Fibroblast of lung (primary cell): ENCODE measurements at regions not wholly inside any gene's neighbourhood (a gene's known extent, or its start where the extent isn't known, plus 50 kb on each side); places are given as distances from the start of the nearest gene placed in this dataset.
"Not testable (repeated sequence)": the region's sequence is repeated elsewhere in the genome, so short reads cannot be mapped to it uniquely, and the experiment has no call there.

ENCODE experiments used
- DNase-seq, 2 donors: peaks; one replicate each; pipeline versions ENCODE4 v3.0.0 to v3.0.0-alpha.2; 2010; ENCODE audit warnings: low read depth in 2 of 2
- H2AFZ ChIP-seq: 2 replicates; pipeline ENCODE4 v1.5.1; 2012; ENCODE audit warnings: low read length, control low read depth, inconsistent platforms
- H3K27ac ChIP-seq: 2 replicates; pipeline ENCODE4 v1.5.1; 2011; ENCODE audit warnings: low read length, control low read depth; ENCODE audit not compliant: insufficient read depth
- H3K27me3 ChIP-seq: 2 replicates; pipeline ENCODE4 v1.5.1; 2011; ENCODE audit warnings: mild to moderate bottlenecking, low read length; ENCODE audit not compliant: control insufficient read depth, insufficient read depth
- H3K36me3 ChIP-seq: 2 replicates; pipeline ENCODE4 v1.5.1; 2011; ENCODE audit warnings: low read length; ENCODE audit not compliant: control insufficient read depth, insufficient read depth
- H3K4me1 ChIP-seq: 2 replicates; pipeline ENCODE4 v1.5.1; 2011; ENCODE audit warnings: low read length; ENCODE audit not compliant: control insufficient read depth, insufficient read depth; ENCODE audit errors: extremely low read depth
- H3K4me2 ChIP-seq: 2 replicates; pipeline ENCODE4 v1.5.1; 2011; ENCODE audit warnings: low read length, control low read depth; ENCODE audit not compliant: insufficient read depth; ENCODE audit errors: extremely low read depth
- H3K4me3 ChIP-seq, 4 experiments: fragments of 200-600 bp in 1 of 4; sonication (generic) in 1 of 4; replicated peaks in 1 of 4; 2 replicates each; pipeline ENCODE4 v1.5.1; 2011 to 2016; ENCODE audit warnings: low read length in 4 of 4, low read depth in 3 of 4, mild to moderate bottlenecking in 3 of 4, control low read depth in 2 of 4, inconsistent platforms in 1 of 4, mixed read lengths in 1 of 4; ENCODE audit not compliant: insufficient read depth in 1 of 4; ENCODE audit errors: control extremely low read depth in 1 of 4
- H3K79me2 ChIP-seq: 2 replicates; pipeline ENCODE4 v1.5.1; 2012; ENCODE audit warnings: mild to moderate bottlenecking, low read length, inconsistent platforms; ENCODE audit not compliant: control insufficient read depth, insufficient read depth
- H3K9ac ChIP-seq: 2 replicates; pipeline ENCODE4 v1.5.1; 2011; ENCODE audit warnings: mild to moderate bottlenecking, low read length, control low read depth; ENCODE audit not compliant: insufficient read depth
- H3K9me3 ChIP-seq: 2 replicates; pipeline ENCODE4 v1.5.1; 2012; ENCODE audit warnings: low read depth, low read length; ENCODE audit not compliant: control insufficient read depth, insufficient read depth
- H4K20me1 ChIP-seq: 2 replicates; pipeline ENCODE4 v1.5.1; 2011; ENCODE audit warnings: low read length; ENCODE audit not compliant: control insufficient read depth, insufficient read depth; ENCODE audit errors: extremely low read depth
- EZH2 ChIP-seq: IDR thresholded peaks from 2 replicates; pipeline ENCODE4 v1.5.1; 2012; ENCODE audit warnings: low read length, control low read depth, mild to moderate bottlenecking; ENCODE audit errors: missing control alignments
- TF ChIP-seq, protein P1 (sequence below), 2 donors: IDR thresholded peaks in 1 of 2; conservative IDR thresholded peaks in 1 of 2; 1 replicate in 1 of 2; 2 replicates in 1 of 2; pipeline ENCODE4 v1.5.1; 2011 to 2012; ENCODE audit warnings: low read length in 2 of 2, control low read depth in 1 of 2, inconsistent platforms in 1 of 2, low read depth in 1 of 2, mild to moderate bottlenecking in 1 of 2

- TF ChIP-seq EZH2, result no peak
- TF ChIP-seq, protein P1, sequence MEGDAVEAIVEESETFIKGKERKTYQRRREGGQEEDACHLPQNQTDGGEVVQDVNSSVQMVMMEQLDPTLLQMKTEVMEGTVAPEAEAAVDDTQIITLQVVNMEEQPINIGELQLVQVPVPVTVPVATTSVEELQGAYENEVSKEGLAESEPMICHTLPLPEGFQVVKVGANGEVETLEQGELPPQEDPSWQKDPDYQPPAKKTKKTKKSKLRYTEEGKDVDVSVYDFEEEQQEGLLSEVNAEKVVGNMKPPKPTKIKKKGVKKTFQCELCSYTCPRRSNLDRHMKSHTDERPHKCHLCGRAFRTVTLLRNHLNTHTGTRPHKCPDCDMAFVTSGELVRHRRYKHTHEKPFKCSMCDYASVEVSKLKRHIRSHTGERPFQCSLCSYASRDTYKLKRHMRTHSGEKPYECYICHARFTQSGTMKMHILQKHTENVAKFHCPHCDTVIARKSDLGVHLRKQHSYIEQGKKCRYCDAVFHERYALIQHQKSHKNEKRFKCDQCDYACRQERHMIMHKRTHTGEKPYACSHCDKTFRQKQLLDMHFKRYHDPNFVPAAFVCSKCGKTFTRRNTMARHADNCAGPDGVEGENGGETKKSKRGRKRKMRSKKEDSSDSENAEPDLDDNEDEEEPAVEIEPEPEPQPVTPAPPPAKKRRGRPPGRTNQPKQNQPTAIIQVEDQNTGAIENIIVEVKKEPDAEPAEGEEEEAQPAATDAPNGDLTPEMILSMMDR (conservative IDR thresholded peaks at IDR 0.05 in 1 of 2, IDR thresholded peaks at IDR 0.05 in 1 of 2; ENCODE audit: low read depth in 1 of 2, low read length in 2 of 2), result no peak
- Histone ChIP-seq H3K27ac (no peak overlapping the region), H3K9me3 (no peaks in the 10 kb centered on the region), H3K27me3 (no peaks in the 10 kb centered on the region), H2AFZ (no peak overlapping the region), H3K4me2 (no peak overlapping the region), H3K9ac (no peak overlapping the region), H4K20me1 (no peaks in the 10 kb centered on the region), H3K79me2 (no peaks in the 10 kb centered on the region), H3K4me1 (no peaks in the 10 kb centered on the region), H3K36me3 (no peaks in the 10 kb centered on the region), H3K4me3 (no peak overlapping the region)
- no peak for DNase-seq
Observed at GRCh38 chrX:56033495-56034180, 198.5 kb upstream of the KLF8 start.

- not testable (repeated sequence) for H3K4me3 ChIP-seq, H3K4me1 ChIP-seq
Observed at GRCh38 chrX:56052673-56053330, 179.4 kb upstream of the KLF8 start.

DNA sequence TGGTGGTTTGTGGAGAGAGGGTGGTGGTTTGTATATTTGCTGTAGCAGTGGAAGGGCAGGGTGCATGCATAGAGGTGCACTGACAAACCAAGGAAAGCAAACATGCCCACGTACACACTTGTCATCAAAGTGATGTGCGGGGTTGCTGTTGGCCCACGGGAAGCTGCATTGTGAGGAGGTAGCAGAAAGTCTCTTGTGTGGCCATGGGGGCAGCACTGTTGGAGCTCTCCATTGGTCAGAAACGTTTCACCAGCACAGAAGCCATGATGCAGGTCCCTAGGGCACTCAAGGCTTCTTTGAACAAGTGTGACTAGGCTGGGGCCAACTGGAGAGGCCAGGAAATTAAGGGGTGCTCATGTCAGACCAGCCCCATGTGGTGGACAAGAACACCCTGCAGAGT, 174.8 kb upstream of the KLF8 start:
- TF ChIP-seq EZH2, result no peak
- TF ChIP-seq, protein P1 (conservative IDR thresholded peaks at IDR 0.05 in 1 of 2, IDR thresholded peaks at IDR 0.05 in 1 of 2; ENCODE audit: low read depth in 1 of 2, low read length in 2 of 2), result no peak
- H2AFZ ChIP-seq, result no peak overlapping the region
- no peaks in the 10 kb centered on the region for H3K27me3 ChIP-seq
- H3K4me3 ChIP-seq, result no peak overlapping the region
- H3K36me3 ChIP-seq, result no peaks in the 10 kb centered on the region
- no peak for DNase-seq
- no peak overlapping the region for H3K27ac ChIP-seq
- no peaks in the 10 kb centered on the region for H4K20me1 ChIP-seq
- H3K9ac ChIP-seq, result no peak overlapping the region
- no peaks in the 10 kb centered on the region for H3K9me3 ChIP-seq
- H3K4me1 ChIP-seq, result no peaks in the 10 kb centered on the region
- H3K4me2 ChIP-seq, result no peak overlapping the region
- no peaks in the 10 kb centered on the region for H3K79me2 ChIP-seq

More at GRCh38 chrX:56052673-56053330, 179.4 kb upstream of the KLF8 start:
- H3K4me2 ChIP-seq, H2AFZ ChIP-seq, H3K27me3 ChIP-seq, H3K27ac ChIP-seq, H3K36me3 ChIP-seq, DNase-seq, H3K79me2 ChIP-seq, H4K20me1 ChIP-seq, H3K9ac ChIP-seq, H3K9me3 ChIP-seq: not testable (repeated sequence)
